MM.1S (cell line): ENCODE measurements at regions not wholly inside any gene's neighbourhood (a gene's known extent, or its start where the extent isn't known, plus 50 kb on each side); places are given as distances from the start of the nearest gene placed in this dataset.

Source experiments
- EZH2phosphoT487 ChIP-seq: fragments of 300-600 bp; sonication (generic); IDR thresholded peaks from 2 replicates; pipeline ENCODE4 v1.6.1; 2018; ENCODE audit warnings: antibody characterized with exemption, low read length
- TF ChIP-seq, protein P1 (sequence below): fragments of 300-600 bp; sonication (generic); IDR thresholded peaks from 2 replicates; pipeline ENCODE4 v1.5.1; 2016; ENCODE audit warnings: antibody characterized with exemption, low read length, mixed read lengths

DNA sequence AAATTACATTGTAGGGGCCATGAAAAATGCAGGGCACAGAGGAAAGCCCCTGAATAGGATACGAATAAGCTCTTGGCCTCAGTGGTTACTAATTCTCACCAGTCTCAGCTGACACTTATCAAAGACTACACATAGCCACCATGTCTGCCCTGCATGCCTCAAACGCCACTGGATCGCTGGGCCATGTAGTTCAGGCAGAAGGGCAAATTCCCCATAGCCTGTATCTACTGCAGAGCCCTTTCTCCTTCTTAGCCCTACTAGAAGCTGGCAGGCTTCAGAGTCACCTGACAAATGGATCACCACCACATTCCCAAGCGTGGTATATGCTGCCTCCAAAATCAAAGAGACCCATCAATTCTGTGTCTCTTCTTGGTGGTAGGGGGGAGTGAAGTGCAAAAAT, 177.4 kb downstream of the MINAR1 start:
- TF ChIP-seq, protein P1, sequence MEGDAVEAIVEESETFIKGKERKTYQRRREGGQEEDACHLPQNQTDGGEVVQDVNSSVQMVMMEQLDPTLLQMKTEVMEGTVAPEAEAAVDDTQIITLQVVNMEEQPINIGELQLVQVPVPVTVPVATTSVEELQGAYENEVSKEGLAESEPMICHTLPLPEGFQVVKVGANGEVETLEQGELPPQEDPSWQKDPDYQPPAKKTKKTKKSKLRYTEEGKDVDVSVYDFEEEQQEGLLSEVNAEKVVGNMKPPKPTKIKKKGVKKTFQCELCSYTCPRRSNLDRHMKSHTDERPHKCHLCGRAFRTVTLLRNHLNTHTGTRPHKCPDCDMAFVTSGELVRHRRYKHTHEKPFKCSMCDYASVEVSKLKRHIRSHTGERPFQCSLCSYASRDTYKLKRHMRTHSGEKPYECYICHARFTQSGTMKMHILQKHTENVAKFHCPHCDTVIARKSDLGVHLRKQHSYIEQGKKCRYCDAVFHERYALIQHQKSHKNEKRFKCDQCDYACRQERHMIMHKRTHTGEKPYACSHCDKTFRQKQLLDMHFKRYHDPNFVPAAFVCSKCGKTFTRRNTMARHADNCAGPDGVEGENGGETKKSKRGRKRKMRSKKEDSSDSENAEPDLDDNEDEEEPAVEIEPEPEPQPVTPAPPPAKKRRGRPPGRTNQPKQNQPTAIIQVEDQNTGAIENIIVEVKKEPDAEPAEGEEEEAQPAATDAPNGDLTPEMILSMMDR: no peak
- TF ChIP-seq EZH2phosphoT487: no peak
